ENCODE measurements at regions not wholly inside any gene's neighbourhood (a gene's known extent, or its start where the extent isn't known, plus 50 kb on each side); places are given as distances from the start of the nearest gene placed in this dataset.

GRCh38 chr2:120681696-120682288 lies 53.9 kb upstream of the GLI2 start:
- peaks cover 3% of the 10 kb centered on the region; the same call in 2 of the 3 replicates for H3K9me3 Mint-ChIP-seq
- Histone ChIP-seq H2AFZ (no peak overlapping the region), H3K4me1 (ENCODE audit: insufficient read depth) (no peaks in the 10 kb centered on the region), H3K4me3 (no peak overlapping the region), H4K20me1 (replicated peaks; ENCODE audit: insufficient read depth) (no peaks in the 10 kb centered on the region), H3F3A (replicated peaks; ENCODE audit: low read depth) (0 out of 2 replicates have a peak, but pooled peaks cover 3% of the 10 kb centered on the region), H3K27me3 (ENCODE audit: insufficient read depth) (no peaks in the 10 kb centered on the region), H3K9me2 (ENCODE audit: insufficient read depth) (no peaks in the 10 kb centered on the region), H3K79me2 (replicated peaks; ENCODE audit: insufficient read depth) (no peaks in the 10 kb centered on the region), H3K36me3 (ENCODE audit: insufficient read depth) (no peaks in the 10 kb centered on the region), H3K27ac (ENCODE audit: low read depth) (no peak overlapping the region), H3K4me2 (no peak overlapping the region)
- no peaks in the 10 kb centered on the region for H3K36me3 Mint-ChIP-seq (ENCODE audit: low read depth)
- DNase-seq (ENCODE audit: low spot score) (no peak), ATAC-seq (no peak)
- H3K4me3 Mint-ChIP-seq = no peak overlapping the region
- no peak overlapping the region for H3K27ac Mint-ChIP-seq
- H3K4me1 Mint-ChIP-seq = peaks cover 3% of the 10 kb centered on the region; the same call in 1 of the 3 replicates
- TF ChIP-seq ZNF114 (CRISPR knock-in tag; IDR thresholded peaks at IDR 0.05) (no peak), JUNB (IDR thresholded peaks at IDR 0.05; ENCODE audit: unreplicated experiment) (no peak), POLR2AphosphoS5 (IDR thresholded peaks at IDR 0.05; ENCODE audit: low read depth) (no peak), EZH2 (IDR thresholded peaks at IDR 0.05; ENCODE audit: low read depth, unreplicated experiment) (no peak), EZH2phosphoT487 (IDR thresholded peaks at IDR 0.05; ENCODE audit: unreplicated experiment) (no peak), NANOG (IDR thresholded peaks at IDR 0.05; ENCODE audit: borderline replicate concordance) (no peak), REST (IDR thresholded peaks at IDR 0.05; ENCODE audit: unreplicated experiment) (no peak), CREB1 (CRISPR knock-in tag; IDR thresholded peaks at IDR 0.05; ENCODE audit: low read depth) (no peak), ZNF331 (CRISPR knock-in tag; IDR thresholded peaks at IDR 0.05; ENCODE audit: low read depth) (no peak), STAT1 (IDR thresholded peaks at IDR 0.05; ENCODE audit: unreplicated experiment) (no peak)
- TF ChIP-seq, protein P1, sequence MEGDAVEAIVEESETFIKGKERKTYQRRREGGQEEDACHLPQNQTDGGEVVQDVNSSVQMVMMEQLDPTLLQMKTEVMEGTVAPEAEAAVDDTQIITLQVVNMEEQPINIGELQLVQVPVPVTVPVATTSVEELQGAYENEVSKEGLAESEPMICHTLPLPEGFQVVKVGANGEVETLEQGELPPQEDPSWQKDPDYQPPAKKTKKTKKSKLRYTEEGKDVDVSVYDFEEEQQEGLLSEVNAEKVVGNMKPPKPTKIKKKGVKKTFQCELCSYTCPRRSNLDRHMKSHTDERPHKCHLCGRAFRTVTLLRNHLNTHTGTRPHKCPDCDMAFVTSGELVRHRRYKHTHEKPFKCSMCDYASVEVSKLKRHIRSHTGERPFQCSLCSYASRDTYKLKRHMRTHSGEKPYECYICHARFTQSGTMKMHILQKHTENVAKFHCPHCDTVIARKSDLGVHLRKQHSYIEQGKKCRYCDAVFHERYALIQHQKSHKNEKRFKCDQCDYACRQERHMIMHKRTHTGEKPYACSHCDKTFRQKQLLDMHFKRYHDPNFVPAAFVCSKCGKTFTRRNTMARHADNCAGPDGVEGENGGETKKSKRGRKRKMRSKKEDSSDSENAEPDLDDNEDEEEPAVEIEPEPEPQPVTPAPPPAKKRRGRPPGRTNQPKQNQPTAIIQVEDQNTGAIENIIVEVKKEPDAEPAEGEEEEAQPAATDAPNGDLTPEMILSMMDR (conservative IDR thresholded peaks at IDR 0.05; ENCODE audit: low read depth in 2 of 2) = no peak
- TF ChIP-seq, protein P2, sequence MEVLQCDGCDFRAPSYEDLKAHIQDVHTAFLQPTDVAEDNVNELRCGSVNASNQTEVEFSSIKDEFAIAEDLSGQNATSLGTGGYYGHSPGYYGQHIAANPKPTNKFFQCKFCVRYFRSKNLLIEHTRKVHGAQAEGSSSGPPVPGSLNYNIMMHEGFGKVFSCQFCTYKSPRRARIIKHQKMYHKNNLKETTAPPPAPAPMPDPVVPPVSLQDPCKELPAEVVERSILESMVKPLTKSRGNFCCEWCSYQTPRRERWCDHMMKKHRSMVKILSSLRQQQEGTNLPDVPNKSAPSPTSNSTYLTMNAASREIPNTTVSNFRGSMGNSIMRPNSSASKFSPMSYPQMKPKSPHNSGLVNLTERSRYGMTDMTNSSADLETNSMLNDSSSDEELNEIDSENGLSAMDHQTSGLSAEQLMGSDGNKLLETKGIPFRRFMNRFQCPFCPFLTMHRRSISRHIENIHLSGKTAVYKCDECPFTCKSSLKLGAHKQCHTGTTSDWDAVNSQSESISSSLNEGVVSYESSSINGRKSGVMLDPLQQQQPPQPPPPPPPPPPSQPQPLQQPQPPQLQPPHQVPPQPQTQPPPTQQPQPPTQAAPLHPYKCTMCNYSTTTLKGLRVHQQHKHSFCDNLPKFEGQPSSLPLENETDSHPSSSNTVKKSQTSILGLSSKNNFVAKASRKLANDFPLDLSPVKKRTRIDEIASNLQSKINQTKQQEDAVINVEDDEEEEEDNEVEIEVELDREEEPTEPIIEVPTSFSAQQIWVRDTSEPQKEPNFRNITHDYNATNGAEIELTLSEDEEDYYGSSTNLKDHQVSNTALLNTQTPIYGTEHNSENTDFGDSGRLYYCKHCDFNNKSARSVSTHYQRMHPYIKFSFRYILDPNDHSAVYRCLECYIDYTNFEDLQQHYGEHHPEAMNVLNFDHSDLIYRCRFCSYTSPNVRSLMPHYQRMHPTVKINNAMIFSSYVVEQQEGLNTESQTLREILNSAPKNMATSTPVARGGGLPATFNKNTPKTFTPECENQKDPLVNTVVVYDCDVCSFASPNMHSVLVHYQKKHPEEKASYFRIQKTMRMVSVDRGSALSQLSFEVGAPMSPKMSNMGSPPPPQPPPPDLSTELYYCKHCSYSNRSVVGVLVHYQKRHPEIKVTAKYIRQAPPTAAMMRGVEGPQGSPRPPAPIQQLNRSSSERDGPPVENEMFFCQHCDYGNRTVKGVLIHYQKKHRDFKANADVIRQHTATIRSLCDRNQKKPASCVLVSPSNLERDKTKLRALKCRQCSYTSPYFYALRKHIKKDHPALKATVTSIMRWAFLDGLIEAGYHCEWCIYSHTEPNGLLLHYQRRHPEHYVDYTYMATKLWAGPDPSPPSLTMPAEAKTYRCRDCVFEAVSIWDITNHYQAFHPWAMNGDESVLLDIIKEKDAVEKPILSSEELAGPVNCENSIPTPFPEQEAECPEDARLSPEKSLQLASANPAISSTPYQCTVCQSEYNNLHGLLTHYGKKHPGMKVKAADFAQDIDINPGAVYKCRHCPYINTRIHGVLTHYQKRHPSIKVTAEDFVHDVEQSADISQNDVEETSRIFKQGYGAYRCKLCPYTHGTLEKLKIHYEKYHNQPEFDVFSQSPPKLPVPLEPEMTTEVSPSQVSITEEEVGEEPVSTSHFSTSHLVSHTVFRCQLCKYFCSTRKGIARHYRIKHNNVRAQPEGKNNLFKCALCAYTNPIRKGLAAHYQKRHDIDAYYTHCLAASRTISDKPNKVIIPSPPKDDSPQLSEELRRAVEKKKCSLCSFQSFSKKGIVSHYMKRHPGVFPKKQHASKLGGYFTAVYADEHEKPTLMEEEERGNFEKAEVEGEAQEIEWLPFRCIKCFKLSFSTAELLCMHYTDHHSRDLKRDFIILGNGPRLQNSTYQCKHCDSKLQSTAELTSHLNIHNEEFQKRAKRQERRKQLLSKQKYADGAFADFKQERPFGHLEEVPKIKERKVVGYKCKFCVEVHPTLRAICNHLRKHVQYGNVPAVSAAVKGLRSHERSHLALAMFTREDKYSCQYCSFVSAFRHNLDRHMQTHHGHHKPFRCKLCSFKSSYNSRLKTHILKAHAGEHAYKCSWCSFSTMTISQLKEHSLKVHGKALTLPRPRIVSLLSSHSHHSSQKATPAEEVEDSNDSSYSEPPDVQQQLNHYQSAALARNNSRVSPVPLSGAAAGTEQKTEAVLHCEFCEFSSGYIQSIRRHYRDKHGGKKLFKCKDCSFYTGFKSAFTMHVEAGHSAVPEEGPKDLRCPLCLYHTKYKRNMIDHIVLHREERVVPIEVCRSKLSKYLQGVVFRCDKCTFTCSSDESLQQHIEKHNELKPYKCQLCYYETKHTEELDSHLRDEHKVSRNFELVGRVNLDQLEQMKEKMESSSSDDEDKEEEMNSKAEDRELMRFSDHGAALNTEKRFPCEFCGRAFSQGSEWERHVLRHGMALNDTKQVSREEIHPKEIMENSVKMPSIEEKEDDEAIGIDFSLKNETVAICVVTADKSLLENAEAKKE (CRISPR knock-in tag; IDR thresholded peaks at IDR 0.05) = no peak
- TF ChIP-seq, protein P3, sequence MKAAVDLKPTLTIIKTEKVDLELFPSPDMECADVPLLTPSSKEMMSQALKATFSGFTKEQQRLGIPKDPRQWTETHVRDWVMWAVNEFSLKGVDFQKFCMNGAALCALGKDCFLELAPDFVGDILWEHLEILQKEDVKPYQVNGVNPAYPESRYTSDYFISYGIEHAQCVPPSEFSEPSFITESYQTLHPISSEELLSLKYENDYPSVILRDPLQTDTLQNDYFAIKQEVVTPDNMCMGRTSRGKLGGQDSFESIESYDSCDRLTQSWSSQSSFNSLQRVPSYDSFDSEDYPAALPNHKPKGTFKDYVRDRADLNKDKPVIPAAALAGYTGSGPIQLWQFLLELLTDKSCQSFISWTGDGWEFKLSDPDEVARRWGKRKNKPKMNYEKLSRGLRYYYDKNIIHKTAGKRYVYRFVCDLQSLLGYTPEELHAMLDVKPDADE (IDR thresholded peaks at IDR 0.05) = no peak
- H3K27me3 Mint-ChIP-seq (ENCODE audit: insufficient read depth, low read depth, poor library complexity) = peaks cover 12% of the 10 kb centered on the region
